Hepatocyte (in vitro differentiated cells): ENCODE measurements at regions not wholly inside any gene's neighbourhood (a gene's known extent, or its start where the extent isn't known, plus 50 kb on each side); places are given as distances from the start of the nearest gene placed in this dataset.

Experiments
- DNase-seq: peaks from one replicate; pipeline ENCODE4 v3.0.0-alpha.2; 2016; ENCODE audit warnings: low spot score
- H2AFZ ChIP-seq: fragments of 200-600 bp; sonication (generic); 2 replicates; pipeline ENCODE4 v1.6.0; 2016; ENCODE audit warnings: antibody characterized with exemption, mild to moderate bottlenecking
- H3K27ac ChIP-seq: fragments of 200-600 bp; sonication (generic); 2 replicates; pipeline ENCODE4 v1.5.1; 2016; ENCODE audit warnings: mild to moderate bottlenecking
- H3K27me3 ChIP-seq: fragments of 200-600 bp; sonication (generic); 2 replicates; pipeline ENCODE4 v1.6.1; 2016
- H3K36me3 ChIP-seq: fragments of 200-600 bp; sonication (generic); replicated peaks from 2 replicates; pipeline ENCODE4 v1.5.1; 2016; ENCODE audit warnings: low read depth; ENCODE audit not compliant: insufficient read depth
- H3K4me1 ChIP-seq: fragments of 200-600 bp; sonication (generic); 2 replicates; pipeline ENCODE4 v1.5.1; 2016; ENCODE audit warnings: mild to moderate bottlenecking, moderate library complexity; ENCODE audit not compliant: insufficient read depth
- H3K4me2 ChIP-seq: fragments of 200-600 bp; sonication (generic); 2 replicates; pipeline ENCODE4 v1.6.0; 2016
- H3K4me3 ChIP-seq: fragments of 200-600 bp; sonication (generic); 2 replicates; pipeline ENCODE4 v1.5.1; 2016; ENCODE audit warnings: mild to moderate bottlenecking
- H3K79me2 ChIP-seq: fragments of 200-600 bp; sonication (generic); 2 replicates; pipeline ENCODE4 v1.6.0; 2017; ENCODE audit warnings: mild to moderate bottlenecking
- H3K9me2 ChIP-seq: fragments of 200-600 bp; sonication (generic); replicated peaks from 2 replicates; pipeline ENCODE4 v1.6.0; 2017; ENCODE audit warnings: mild to moderate bottlenecking; ENCODE audit not compliant: insufficient read depth
- H3K9me3 ChIP-seq: fragments of 200-600 bp; sonication (generic); 2 replicates; pipeline ENCODE4 v1.5.1; 2016; ENCODE audit warnings: low read depth, mild to moderate bottlenecking
- H4K20me1 ChIP-seq: fragments of 200-600 bp; sonication (generic); 2 replicates; pipeline ENCODE4 v1.6.0; 2016; ENCODE audit warnings: mild to moderate bottlenecking; ENCODE audit not compliant: insufficient read depth, poor library complexity, severe bottlenecking
- EZH2 ChIP-seq: fragments of 200-600 bp; sonication (generic); IDR thresholded peaks from 2 replicates; pipeline ENCODE4 v1.6.1; 2016; ENCODE audit warnings: antibody characterized with exemption, mild to moderate bottlenecking, borderline replicate concordance
- EZH2phosphoT487 ChIP-seq: fragments of 200-600 bp; sonication (generic); IDR thresholded peaks from one replicate; pipeline ENCODE4 v1.6.1; 2018; ENCODE audit warnings: antibody characterized with exemption, mild to moderate bottlenecking, low read depth, moderate library complexity; ENCODE audit not compliant: unreplicated experiment, severe bottlenecking
- WGBS: methylation state at CpG from one replicate; pipeline ENCODE4 v1.1.6; 2016; ENCODE audit warnings: low lambda C conversion rate; ENCODE audit errors: missing lambda C conversion rate; 5-methylcytosine and 5-hydroxymethylcytosine counted together
- TF ChIP-seq, protein P1 (sequence below): fragments of 200-600 bp; sonication (generic); IDR thresholded peaks from 2 replicates; pipeline ENCODE4 v1.5.1; 2016; ENCODE audit warnings: antibody characterized with exemption, mild to moderate bottlenecking; ENCODE audit not compliant: poor library complexity

DNA sequence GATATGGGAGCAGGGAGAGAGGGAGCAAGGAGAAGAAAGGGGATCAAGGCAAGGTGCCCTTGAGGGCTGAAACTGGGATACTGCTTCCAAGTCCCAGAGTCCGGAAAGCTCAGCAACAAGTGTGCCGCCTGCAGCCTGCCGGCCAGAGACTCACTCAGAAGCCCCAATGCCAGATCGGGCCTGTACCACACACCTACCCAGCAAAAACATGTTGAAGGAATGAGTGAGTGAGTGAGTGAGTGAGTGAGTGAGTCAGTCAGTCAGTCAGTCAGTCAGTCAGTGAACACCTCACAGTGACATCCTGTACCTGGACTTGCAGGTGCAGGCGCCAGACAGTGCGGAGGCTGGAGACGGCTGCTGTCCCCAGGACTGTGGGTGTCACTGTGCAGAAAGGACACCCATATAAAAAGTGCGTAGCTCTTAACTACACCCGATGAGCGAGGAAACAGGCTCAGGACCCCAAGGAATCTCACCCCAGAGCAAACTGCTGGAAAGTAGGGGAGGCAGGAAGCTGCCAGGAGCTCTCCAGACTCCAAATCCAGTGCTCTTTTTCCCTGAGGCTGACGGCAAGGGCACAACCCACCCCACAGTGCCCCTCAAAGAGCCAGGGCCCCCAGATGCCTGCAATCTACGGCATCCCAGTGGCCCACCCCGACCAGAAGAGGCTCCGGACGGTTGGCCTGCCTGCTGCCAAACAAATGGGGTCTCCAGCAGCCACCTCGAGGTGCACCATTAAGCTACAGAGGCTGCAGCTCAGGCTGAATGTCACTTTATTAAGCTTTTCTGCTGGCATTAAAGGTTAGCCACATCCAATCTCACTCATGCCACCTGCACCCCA lies 261.7 kb downstream of the NPHP4 start:
- Histone ChIP-seq H3K27me3 (no peaks in the 10 kb centered on the region), H3K4me1 (peaks cover 20% of the 10 kb centered on the region), H3K27ac (peak overlapping the region; percentile 71), H3K36me3 (no peaks in the 10 kb centered on the region), H3K79me2 (no peaks in the 10 kb centered on the region), H3K9me3 (no peaks in the 10 kb centered on the region), H3K9me2 (no peaks in the 10 kb centered on the region), H4K20me1 (no peaks in the 10 kb centered on the region), H2AFZ (no peak overlapping the region), H3K4me3 (no peak overlapping the region), H3K4me2 (no peak overlapping the region)
- 94% methylated on average over 16 of the region's 16 CpGs for WGBS
- TF ChIP-seq EZH2 (no peak), EZH2phosphoT487 (no peak)
- TF ChIP-seq, protein P1, sequence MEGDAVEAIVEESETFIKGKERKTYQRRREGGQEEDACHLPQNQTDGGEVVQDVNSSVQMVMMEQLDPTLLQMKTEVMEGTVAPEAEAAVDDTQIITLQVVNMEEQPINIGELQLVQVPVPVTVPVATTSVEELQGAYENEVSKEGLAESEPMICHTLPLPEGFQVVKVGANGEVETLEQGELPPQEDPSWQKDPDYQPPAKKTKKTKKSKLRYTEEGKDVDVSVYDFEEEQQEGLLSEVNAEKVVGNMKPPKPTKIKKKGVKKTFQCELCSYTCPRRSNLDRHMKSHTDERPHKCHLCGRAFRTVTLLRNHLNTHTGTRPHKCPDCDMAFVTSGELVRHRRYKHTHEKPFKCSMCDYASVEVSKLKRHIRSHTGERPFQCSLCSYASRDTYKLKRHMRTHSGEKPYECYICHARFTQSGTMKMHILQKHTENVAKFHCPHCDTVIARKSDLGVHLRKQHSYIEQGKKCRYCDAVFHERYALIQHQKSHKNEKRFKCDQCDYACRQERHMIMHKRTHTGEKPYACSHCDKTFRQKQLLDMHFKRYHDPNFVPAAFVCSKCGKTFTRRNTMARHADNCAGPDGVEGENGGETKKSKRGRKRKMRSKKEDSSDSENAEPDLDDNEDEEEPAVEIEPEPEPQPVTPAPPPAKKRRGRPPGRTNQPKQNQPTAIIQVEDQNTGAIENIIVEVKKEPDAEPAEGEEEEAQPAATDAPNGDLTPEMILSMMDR, result no peak
- DNase-seq, result no peak

DNA sequence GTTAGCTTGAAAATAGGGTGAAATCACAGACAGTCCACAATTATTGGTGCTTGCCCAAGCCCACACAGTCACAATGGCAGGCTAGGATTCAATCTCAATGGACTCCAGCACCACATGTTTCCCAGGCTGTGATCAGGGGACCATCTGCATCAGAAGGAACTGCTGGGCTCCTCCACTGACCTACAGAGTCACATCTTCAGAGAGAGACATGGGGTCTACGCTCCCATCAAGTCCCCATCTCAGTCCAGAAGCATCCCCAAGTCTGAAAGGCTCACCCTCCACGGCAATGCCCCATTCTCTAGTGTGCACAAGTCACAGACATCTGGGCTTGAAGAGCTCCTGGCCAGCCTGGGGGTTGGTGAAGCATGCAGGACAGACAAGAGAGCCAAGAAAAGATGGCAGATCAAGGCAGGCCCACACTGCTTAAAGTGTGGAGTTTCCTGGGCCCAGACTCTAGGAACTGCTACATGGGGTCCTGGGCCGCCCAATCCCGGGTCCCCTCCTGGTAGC lies 262.5 kb downstream of the NPHP4 start:
- H3K36me3 ChIP-seq, result no peaks in the 10 kb centered on the region
- H3K4me2 ChIP-seq, result no peak overlapping the region
- H3K27me3 ChIP-seq, result no peaks in the 10 kb centered on the region
- H3K4me3 ChIP-seq, result no peak overlapping the region
- TF ChIP-seq EZH2 (no peak), EZH2phosphoT487 (no peak)
- TF ChIP-seq, protein P1, result no peak
- H2AFZ ChIP-seq, result no peak overlapping the region
- DNase-seq, result no peak
- H4K20me1 ChIP-seq, result no peaks in the 10 kb centered on the region
- H3K79me2 ChIP-seq, result no peaks in the 10 kb centered on the region
- H3K9me2 ChIP-seq, result no peaks in the 10 kb centered on the region
- peak overlapping the region; percentile 71 for H3K27ac ChIP-seq
- H3K4me1 ChIP-seq, result peaks cover 20% of the 10 kb centered on the region
- WGBS, result 85% methylated on average over 4 of the region's 4 CpGs
- H3K9me3 ChIP-seq, result no peaks in the 10 kb centered on the region

DNA sequence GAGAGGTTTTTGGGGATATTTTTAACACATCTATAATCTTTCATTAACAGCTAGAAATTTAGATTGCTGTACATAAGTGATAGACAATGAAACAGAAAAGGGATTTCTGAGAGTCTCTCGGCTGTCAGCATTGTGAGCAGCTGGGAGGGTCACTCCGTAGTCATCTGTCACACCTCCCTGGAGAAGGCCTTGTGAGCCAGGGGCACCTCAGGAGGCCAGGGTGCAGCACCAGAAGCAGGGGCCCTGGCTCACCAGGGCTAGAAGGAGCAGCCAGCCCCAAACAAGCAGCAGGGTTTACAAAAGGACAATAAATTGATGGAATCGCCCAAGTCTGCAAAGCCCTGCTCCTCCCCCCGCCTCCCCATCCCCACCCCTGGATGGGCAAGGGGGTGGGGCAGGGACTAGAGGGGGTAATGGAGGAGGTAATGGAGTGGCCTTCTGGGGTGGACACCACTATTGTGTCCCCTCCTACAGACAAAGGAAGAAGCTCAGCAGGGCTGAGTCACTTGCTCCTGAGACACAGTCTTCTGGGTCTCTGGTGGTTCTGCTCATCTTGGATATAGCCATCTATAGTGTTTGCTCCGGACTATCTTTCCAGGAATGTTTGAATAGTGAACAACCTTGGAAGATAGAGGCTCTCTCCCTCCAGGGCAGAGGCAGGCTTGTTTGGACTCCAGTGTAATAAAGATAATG lies 263.4 kb downstream of the NPHP4 start:
- Histone ChIP-seq H4K20me1 (no peaks in the 10 kb centered on the region), H3K27me3 (no peaks in the 10 kb centered on the region), H3K27ac (peak overlapping the region; percentile 86), H3K4me3 (no peak overlapping the region), H3K4me2 (no peak overlapping the region), H2AFZ (no peak overlapping the region), H3K9me3 (no peaks in the 10 kb centered on the region), H3K4me1 (peaks cover 20% of the 10 kb centered on the region), H3K9me2 (no peaks in the 10 kb centered on the region), H3K36me3 (no peaks in the 10 kb centered on the region), H3K79me2 (no peaks in the 10 kb centered on the region)
- TF ChIP-seq EZH2phosphoT487, result no peak
- TF ChIP-seq EZH2, result no peak
- TF ChIP-seq, protein P1, result no peak
- WGBS, result 57% methylated on average over 5 of the region's 5 CpGs
- DNase-seq, result peak; percentile 34
